B cell (primary cell): ENCODE measurements at regions not wholly inside any gene's neighbourhood (a gene's known extent, or its start where the extent isn't known, plus 50 kb on each side); places are given as distances from the start of the nearest gene placed in this dataset.

Experiments used
- EZH2 ChIP-seq: IDR thresholded peaks from 2 replicates; pipeline ENCODE4 v1.6.1; 2012; ENCODE audit warnings: borderline replicate concordance, low read depth, mild to moderate bottlenecking, moderate library complexity, low read length; ENCODE audit not compliant: insufficient read depth, poor library complexity, severe bottlenecking
- TF ChIP-seq, protein P1 (sequence below): fragments of 200-600 bp; IDR thresholded peaks from one replicate; pipeline ENCODE4 v1.8.0; 2022; ENCODE audit warnings: antibody characterized with exemption, mild to moderate bottlenecking

- TF ChIP-seq, protein P1, sequence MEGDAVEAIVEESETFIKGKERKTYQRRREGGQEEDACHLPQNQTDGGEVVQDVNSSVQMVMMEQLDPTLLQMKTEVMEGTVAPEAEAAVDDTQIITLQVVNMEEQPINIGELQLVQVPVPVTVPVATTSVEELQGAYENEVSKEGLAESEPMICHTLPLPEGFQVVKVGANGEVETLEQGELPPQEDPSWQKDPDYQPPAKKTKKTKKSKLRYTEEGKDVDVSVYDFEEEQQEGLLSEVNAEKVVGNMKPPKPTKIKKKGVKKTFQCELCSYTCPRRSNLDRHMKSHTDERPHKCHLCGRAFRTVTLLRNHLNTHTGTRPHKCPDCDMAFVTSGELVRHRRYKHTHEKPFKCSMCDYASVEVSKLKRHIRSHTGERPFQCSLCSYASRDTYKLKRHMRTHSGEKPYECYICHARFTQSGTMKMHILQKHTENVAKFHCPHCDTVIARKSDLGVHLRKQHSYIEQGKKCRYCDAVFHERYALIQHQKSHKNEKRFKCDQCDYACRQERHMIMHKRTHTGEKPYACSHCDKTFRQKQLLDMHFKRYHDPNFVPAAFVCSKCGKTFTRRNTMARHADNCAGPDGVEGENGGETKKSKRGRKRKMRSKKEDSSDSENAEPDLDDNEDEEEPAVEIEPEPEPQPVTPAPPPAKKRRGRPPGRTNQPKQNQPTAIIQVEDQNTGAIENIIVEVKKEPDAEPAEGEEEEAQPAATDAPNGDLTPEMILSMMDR: no peak
- TF ChIP-seq EZH2: no peak
These were observed 622.6 kb downstream of the RNF144B start for GRCh38 chr6:19009769-19010168.
